Adipocyte (in vitro differentiated cells): ENCODE measurements at regions not wholly inside any gene's neighbourhood (a gene's known extent, or its start where the extent isn't known, plus 50 kb on each side); places are given as distances from the start of the nearest gene placed in this dataset.
A peak's percentile ranks its signal among the peaks of the same experiment; 100 is the strongest.

Source experiments
- DNase-seq: peaks from one replicate; pipeline ENCODE4 v3.0.0-alpha.2; 2015; ENCODE audit warnings: low read depth
- H3K27me3 ChIP-seq: replicated peaks from 2 replicates; pipeline ENCODE4 v1.7.0; 2013; ENCODE audit warnings: mild to moderate bottlenecking, low read length, moderate library complexity; ENCODE audit not compliant: control insufficient read depth, insufficient read depth
- H3K36me3 ChIP-seq: 2 replicates; pipeline ENCODE4 v1.7.0; 2013; ENCODE audit warnings: low read length, mild to moderate bottlenecking, moderate library complexity; ENCODE audit not compliant: control insufficient read depth, insufficient read depth, severe bottlenecking
- H3K4me1 ChIP-seq: 2 replicates; pipeline ENCODE4 v1.7.0; 2013; ENCODE audit warnings: mild to moderate bottlenecking, low read length, moderate library complexity; ENCODE audit not compliant: control insufficient read depth, insufficient read depth
- H3K4me3 ChIP-seq: 2 replicates; pipeline ENCODE4 v1.7.0; 2013; ENCODE audit warnings: mild to moderate bottlenecking, low read length, moderate library complexity
- H3K9ac ChIP-seq: 2 replicates; pipeline ENCODE4 v1.7.0; 2013; ENCODE audit warnings: mild to moderate bottlenecking, low read length, moderate library complexity
- H3K9me3 ChIP-seq: 2 replicates; pipeline ENCODE4 v1.7.0; 2013; ENCODE audit warnings: mild to moderate bottlenecking, low read length, moderate library complexity; ENCODE audit not compliant: control insufficient read depth

DNA sequence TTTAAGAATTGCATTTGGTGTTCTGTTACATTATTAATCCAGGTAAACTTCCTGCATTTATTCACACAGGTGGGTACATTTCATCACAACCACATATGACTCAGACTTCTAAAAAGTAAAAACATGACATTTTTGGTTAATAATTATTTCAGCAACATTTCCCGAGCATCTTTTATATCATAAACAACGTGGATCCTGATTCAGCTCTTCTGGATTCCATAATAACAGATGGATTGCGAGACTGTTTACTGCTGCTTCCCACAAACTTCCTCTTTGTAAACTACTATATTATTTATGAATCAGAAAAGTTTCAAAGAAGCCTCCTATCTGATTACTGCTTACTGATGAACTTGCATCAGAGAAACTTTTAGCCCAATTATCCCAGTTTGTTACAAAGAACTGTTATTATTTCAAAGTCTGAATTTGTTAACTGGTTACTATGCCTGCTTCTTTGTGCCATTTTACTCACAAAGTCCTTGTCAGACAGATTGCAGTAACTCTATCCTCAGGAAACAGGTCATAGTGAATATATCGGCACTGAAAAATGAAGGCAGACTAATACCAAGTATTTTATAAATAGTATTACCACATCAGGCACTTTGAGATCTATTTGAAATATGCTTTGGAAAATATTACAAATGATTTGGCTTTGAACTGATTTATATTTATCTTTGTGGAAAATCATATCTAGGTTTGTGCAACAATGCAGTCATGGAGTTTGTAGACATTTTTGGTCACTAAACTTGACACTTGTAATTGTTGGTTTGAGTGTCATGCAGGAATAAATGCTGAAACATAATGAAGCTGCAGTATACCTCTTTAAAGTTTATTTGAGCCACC, 511.6 kb downstream of the PLCL1 start:
- no peak for DNase-seq
- H3K9me3 ChIP-seq: no peaks in the 10 kb centered on the region
- peaks cover 10% of the 10 kb centered on the region for H3K4me1 ChIP-seq
- H3K36me3 ChIP-seq: no peaks in the 10 kb centered on the region
- H3K9ac ChIP-seq: no peak overlapping the region
- H3K4me3 ChIP-seq: no peak overlapping the region
- peaks cover 3% of the 10 kb centered on the region for H3K27me3 ChIP-seq

GRCh38 chr2:198314559-198315153, 510.3 kb downstream of the PLCL1 start:
- no peak overlapping the region for H3K4me3 ChIP-seq
- peaks cover 10% of the 10 kb centered on the region for H3K4me1 ChIP-seq
- no peak overlapping the region for H3K9ac ChIP-seq
- DNase-seq: peak; percentile 88
- H3K27me3 ChIP-seq: peaks cover 3% of the 10 kb centered on the region
- H3K9me3 ChIP-seq: no peaks in the 10 kb centered on the region
- H3K36me3 ChIP-seq: no peaks in the 10 kb centered on the region

- DNase-seq: no peak
- peaks cover 17% of the 10 kb centered on the region for H3K4me1 ChIP-seq
- peaks cover 3% of the 10 kb centered on the region for H3K27me3 ChIP-seq
- no peak overlapping the region for H3K4me3 ChIP-seq
- no peak overlapping the region for H3K9ac ChIP-seq
- no peaks in the 10 kb centered on the region for H3K9me3 ChIP-seq
- H3K36me3 ChIP-seq: no peaks in the 10 kb centered on the region
Measured at GRCh38 chr2:198312596-198313483, 508.4 kb downstream of the PLCL1 start.

- Histone ChIP-seq H3K9me3 (no peaks in the 10 kb centered on the region), H3K27me3 (peaks cover 3% of the 10 kb centered on the region), H3K36me3 (no peaks in the 10 kb centered on the region), H3K9ac (no peak overlapping the region), H3K4me3 (no peak overlapping the region), H3K4me1 (peaks cover 10% of the 10 kb centered on the region)
- DNase-seq: no peak
Measured at GRCh38 chr2:198311020-198311419, 506.6 kb downstream of the PLCL1 start.

- Histone ChIP-seq H3K9ac (no peak overlapping the region), H3K4me1 (peaks cover 7% of the 10 kb centered on the region), H3K9me3 (no peaks in the 10 kb centered on the region), H3K4me3 (no peak overlapping the region), H3K27me3 (peaks cover 3% of the 10 kb centered on the region), H3K36me3 (no peaks in the 10 kb centered on the region)
- DNase-seq: peak; percentile 87
Measured at GRCh38 chr2:198309673-198310280, 505.4 kb downstream of the PLCL1 start.

GRCh38 chr2:198309081-198309480, 504.7 kb downstream of the PLCL1 start:
- DNase-seq: no peak
- peaks cover 7% of the 10 kb centered on the region for H3K4me1 ChIP-seq
- no peak overlapping the region for H3K4me3 ChIP-seq

DNA sequence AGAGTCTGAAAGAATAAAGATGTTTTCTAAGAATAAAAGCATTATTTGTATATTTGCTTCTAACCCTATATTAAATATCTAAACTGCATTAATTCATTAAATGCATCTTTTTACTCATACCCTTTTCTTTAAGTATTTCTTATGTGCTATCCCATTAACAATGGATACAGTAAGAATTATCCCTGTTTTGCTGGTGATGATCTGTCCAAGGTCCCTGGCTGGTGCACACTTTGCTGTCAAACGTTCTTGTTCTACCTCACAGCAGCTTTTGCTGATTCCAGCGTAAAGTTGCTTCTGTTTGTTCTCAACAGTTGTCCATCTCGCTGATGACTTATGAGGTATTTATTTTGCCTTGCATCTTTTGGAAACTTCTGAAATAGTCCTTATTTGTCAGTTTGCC, 504.0 kb downstream of the PLCL1 start:
- Histone ChIP-seq H3K9me3 (no peaks in the 10 kb centered on the region), H3K4me3 (no peak overlapping the region), H3K36me3 (no peaks in the 10 kb centered on the region), H3K27me3 (peaks cover under 1% of the 10 kb centered on the region), H3K4me1 (peaks cover 7% of the 10 kb centered on the region), H3K9ac (no peak overlapping the region)
- no peak for DNase-seq

More at GRCh38 chr2:198309081-198309480, 504.7 kb downstream of the PLCL1 start:
- no peaks in the 10 kb centered on the region for H3K9me3 ChIP-seq
- peak overlapping the region; percentile 40 for H3K9ac ChIP-seq
- H3K27me3 ChIP-seq: peaks cover 3% of the 10 kb centered on the region
- no peaks in the 10 kb centered on the region for H3K36me3 ChIP-seq

DNA sequence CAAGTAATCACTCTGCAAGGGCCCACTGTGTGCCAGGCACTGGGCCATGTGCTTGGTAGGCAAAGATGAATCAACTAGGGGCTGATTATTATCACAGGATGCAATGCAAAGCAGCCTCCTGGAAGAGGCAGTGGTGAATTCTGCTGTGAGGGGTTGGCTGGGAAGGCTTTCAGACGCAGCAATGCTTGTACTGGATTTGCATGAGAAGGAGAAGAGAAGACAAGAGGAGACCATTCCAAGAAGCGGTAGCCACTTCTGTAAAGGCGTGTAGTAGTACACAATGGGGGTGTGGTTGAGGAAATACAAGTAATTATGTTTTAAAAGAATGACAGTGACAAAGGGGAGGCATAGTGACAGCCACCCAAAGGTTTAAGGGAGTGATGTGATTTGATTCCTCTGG, 502.7 kb downstream of the PLCL1 start:
- H3K9ac ChIP-seq: no peak overlapping the region
- H3K4me3 ChIP-seq: no peak overlapping the region
- no peaks in the 10 kb centered on the region for H3K9me3 ChIP-seq
- H3K4me1 ChIP-seq: peaks cover 7% of the 10 kb centered on the region
- H3K27me3 ChIP-seq: no peaks in the 10 kb centered on the region
- no peak for DNase-seq
- H3K36me3 ChIP-seq: no peaks in the 10 kb centered on the region

DNA sequence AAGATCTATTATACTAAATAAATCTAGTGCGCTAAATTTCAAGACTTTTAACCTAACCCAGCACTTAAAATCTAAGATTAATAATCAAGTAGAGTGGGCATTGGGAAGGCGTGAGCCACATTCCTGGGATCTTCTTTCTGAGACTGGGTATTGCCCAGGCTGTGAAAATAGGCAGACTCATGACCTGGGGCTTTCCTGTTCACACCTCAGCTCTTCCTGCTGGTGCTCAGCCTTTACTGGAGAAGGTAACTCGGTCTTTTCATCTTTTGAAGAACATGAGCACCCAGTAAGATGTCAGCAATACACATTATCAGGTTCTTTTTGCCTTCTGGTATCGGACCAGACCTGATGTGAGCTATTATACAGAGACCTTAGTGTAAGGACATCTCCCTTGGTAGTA, 500.5 kb downstream of the PLCL1 start:
- Histone ChIP-seq H3K9ac (no peak overlapping the region), H3K27me3 (no peaks in the 10 kb centered on the region), H3K4me1 (peaks cover 7% of the 10 kb centered on the region), H3K9me3 (no peaks in the 10 kb centered on the region), H3K4me3 (no peak overlapping the region), H3K36me3 (no peaks in the 10 kb centered on the region)
- no peak for DNase-seq

DNA sequence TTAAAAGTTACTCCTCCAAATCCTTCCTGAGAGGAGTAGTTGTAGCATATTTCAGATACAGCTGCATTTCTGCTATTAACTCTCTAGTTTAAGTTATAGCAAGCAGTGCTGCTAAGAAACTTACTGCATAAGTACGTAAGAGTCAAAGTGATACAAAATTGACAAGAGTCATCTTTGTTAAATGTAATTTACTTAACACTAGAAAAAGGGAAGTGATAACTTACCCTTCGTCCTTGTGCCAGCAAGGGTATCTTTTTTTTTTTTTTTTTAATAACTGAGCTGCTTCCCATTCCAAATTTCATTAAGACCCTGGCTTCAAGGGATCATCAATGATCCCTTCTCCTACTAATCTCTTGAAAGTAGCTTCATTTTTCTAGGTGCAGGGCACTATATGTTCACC, 493.0 kb downstream of the PLCL1 start:
- Histone ChIP-seq H3K4me3 (no peak overlapping the region), H3K9me3 (no peaks in the 10 kb centered on the region), H3K27me3 (no peaks in the 10 kb centered on the region), H3K36me3 (no peaks in the 10 kb centered on the region), H3K9ac (no peak overlapping the region), H3K4me1 (no peaks in the 10 kb centered on the region)
- DNase-seq: no peak
